GM10248 (cell line): ENCODE measurements at regions not wholly inside any gene's neighbourhood (a gene's known extent, or its start where the extent isn't known, plus 50 kb on each side); places are given as distances from the start of the nearest gene placed in this dataset.

Source experiments
- CTCF ChIA-PET: fragments of 300-600 bp; sonication (Branson Sonifier 250); formaldehyde crosslinking; extraction: SDS; loops from one replicate; lab custom pipeline; 2021; ENCODE audit warnings: antibody characterized with exemption; lab: Yijun Ruan, JAX
- POLR2A ChIA-PET: fragments of 350-650 bp; sonication (Branson Sonifier 250); formaldehyde crosslinking; extraction: SDS; loops from one replicate; lab custom pipeline; 2020; ENCODE audit warnings: antibody characterized with exemption; lab: Yijun Ruan, JAX
- DNase-seq: peaks from one replicate; pipeline ENCODE4 v3.0.0; 2012; ENCODE audit errors: extremely low spot score
- TF ChIP-seq, protein P1 (sequence below): IDR thresholded peaks from 2 replicates; pipeline ENCODE4 v1.5.1; 2012; ENCODE audit warnings: mild to moderate bottlenecking, low read depth; ENCODE audit errors: extremely low read depth, missing control alignments, control extremely low read depth

DNA sequence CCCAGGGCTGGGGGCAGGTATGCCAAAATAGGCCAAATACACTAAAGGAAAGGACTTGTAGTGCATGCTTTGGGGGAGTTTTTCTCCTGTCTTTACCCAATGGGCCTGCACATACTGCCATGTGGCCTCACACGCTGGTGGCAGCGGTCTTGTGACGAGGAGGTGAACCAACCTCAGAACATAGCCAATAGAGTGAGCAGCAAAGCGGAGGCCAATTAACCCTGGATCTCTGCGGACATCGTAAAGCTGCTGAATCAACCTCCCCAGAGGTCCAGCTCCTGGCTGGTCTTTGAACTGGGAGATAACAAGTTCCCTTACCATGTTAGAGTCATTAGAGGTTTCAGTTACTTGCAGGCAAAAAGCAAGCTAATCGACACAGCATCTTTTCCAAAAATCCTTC, 280.1 kb downstream of the PREX1 start:
- DNase-seq = no peak
- TF ChIP-seq, protein P1, sequence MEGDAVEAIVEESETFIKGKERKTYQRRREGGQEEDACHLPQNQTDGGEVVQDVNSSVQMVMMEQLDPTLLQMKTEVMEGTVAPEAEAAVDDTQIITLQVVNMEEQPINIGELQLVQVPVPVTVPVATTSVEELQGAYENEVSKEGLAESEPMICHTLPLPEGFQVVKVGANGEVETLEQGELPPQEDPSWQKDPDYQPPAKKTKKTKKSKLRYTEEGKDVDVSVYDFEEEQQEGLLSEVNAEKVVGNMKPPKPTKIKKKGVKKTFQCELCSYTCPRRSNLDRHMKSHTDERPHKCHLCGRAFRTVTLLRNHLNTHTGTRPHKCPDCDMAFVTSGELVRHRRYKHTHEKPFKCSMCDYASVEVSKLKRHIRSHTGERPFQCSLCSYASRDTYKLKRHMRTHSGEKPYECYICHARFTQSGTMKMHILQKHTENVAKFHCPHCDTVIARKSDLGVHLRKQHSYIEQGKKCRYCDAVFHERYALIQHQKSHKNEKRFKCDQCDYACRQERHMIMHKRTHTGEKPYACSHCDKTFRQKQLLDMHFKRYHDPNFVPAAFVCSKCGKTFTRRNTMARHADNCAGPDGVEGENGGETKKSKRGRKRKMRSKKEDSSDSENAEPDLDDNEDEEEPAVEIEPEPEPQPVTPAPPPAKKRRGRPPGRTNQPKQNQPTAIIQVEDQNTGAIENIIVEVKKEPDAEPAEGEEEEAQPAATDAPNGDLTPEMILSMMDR = no peak
- ChIA-PET POLR2A (no interaction called here), CTCF (interaction anchor here (1.3 to 2.2 kb wide), 3 partner anchors 11 to 72 kb away, joined by 3 to 11 read pairs (median 4); no protein-coding TSS in a partner anchor)

DNA sequence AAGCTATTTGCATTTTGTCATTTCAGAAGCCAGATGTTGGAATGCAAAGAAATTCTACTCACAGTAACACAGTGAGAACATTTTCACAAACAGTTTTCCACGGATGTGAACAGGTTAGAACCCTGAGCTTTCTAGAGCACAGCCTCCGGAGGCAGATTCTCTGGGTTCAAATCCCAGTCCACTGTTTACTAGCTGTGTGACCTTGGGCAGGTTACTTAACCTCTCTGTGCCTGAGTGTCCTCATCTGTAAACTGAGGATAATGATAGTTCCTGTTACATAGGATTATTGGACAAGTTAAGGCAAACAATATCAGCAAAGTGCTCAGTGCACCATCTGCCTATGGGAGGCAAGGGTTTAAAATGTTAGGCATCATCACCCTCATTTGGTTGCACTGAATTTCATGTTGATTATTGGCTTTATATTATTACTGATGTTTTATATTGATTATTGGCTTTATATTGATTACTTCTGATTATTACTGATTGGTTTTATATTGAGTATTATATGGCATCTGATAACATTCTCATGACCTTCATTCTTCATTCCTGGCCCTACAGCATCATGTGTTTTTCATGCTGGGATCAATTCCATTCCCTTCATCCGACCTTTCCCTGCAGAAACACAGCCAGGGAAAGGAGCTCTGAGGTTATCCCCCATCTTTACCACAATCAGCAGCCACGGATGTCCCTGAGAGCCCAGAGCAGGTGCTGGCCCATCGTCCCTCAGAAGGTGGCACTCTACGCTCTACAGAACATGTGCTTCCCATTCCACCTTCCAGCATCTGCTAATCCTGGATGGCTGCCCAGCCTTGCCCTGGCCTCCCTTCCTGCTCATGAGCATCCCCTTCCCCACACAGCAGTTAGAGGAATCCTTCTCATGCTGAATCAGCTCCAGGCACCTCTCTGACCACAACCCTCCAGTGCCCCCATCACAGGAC, 283.1 kb downstream of the PREX1 start:
- CTCF ChIA-PET = interaction anchor here (0.9 to 1.4 kb wide), 3 partner anchors 16 to 76 kb away, joined by 3 to 5 read pairs (median 3); no protein-coding TSS in a partner anchor
- DNase-seq = no peak

DNA sequence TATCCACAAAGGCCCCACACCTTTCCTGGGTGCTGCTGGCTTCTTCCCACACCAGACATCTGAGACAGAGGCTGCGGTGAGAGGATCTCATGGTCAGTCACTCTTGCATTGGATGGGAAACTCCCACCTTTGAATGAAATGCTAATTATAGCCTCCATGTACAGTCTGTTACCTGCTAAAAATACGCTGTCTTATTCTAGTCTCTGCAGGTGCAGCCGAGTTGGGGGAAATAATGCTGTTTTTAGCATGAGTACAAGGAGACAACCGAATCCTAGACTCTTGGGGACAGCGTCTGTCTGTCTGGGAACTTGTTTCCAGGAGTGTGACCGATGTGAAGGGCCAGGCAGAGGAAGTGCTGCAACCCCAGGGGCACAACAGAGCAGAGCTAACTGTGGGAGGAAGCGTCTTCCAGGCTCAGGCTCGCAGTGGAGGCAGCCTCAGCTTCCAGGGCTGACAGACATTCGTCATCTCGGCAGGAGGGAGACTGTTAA, 286.2 kb downstream of the PREX1 start:
- CTCF ChIA-PET = no interaction called here
- TF ChIP-seq, protein P1 = no peak
- POLR2A ChIA-PET = no interaction called here
- DNase-seq = peak; percentile 61

More for the DNA sequence above, 283.1 kb downstream of the PREX1 start:
- POLR2A ChIA-PET = no interaction called here
- TF ChIP-seq, protein P1 = peak; percentile 9

DNA sequence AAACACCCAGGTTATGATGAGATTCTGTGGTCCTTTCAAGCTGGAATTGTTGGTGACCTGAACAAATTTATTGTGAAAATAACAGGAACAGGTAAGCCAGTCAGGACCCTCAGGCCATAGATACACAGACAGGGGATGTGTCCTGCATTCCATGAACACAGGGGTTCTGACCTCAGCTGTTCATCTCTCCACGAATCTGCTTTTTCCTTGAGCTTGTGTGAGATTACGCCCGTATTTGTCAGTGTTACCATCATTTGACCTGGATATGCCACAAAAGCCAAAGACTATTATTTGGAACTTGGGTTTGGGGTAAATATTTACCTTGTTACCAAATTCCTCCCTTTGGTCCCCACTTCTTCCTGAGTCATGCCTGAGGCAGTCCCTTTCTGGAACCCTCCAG, 288.9 kb downstream of the PREX1 start:
- DNase-seq = no peak
- CTCF ChIA-PET = interaction anchor here (0.9 to 1.2 kb wide), 3 partner anchors 9 to 82 kb away, joined by 3 to 5 read pairs (median 4); no protein-coding TSS in a partner anchor
- TF ChIP-seq, protein P1 = no peak
- POLR2A ChIA-PET = no interaction called here

GRCh38 chr20:48538058-48538825, 289.6 kb downstream of the PREX1 start:
- POLR2A ChIA-PET = no interaction called here
- CTCF ChIA-PET = interaction anchor here (0.9 to 2.6 kb wide), 4 partner anchors 9 to 82 kb away, joined by 3 to 8 read pairs (median 4); no protein-coding TSS in a partner anchor
- TF ChIP-seq, protein P1 = no peak
- no peak for DNase-seq

DNA sequence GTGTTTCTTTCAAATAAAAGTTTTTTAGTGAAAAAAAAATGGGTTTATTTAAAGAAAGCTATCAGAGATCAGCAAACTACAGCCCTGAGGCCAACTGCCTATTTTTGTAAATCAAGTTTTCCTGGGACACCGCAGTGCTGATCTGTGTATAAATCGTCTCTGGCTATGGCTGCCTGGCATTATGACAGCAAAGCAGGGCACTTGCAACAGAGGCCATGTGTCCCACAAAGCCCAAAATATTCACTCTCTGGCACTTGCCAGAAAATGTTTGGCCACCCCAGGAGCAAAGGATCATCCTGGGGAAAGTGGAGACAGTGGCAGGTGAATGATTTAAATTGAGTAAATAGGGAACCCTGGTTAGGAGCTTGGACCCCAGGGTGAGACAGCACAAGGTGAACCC, 291.6 kb downstream of the PREX1 start:
- ChIA-PET CTCF (interaction anchor here (0.8 to 2.6 kb wide), 5 partner anchors 9 to 84 kb away, joined by 3 to 8 read pairs (median 5); no protein-coding TSS in a partner anchor), POLR2A (no interaction called here)
- TF ChIP-seq, protein P1 = no peak
- DNase-seq = no peak
